Gastroesophageal sphincter (tissue), 3 donors: ENCODE measurements at regions not wholly inside any gene's neighbourhood (a gene's known extent, or its start where the extent isn't known, plus 50 kb on each side); places are given as distances from the start of the nearest gene placed in this dataset.

Source experiments
- EP300 ChIP-seq: sonication (generic); formaldehyde crosslinking; IDR thresholded peaks from one replicate; pipeline ENCODE4 v1.6.1; 2017; ENCODE audit warnings: antibody characterized with exemption, mild to moderate bottlenecking
- POLR2A ChIP-seq, 2 donors: fragments of 450-650 bp; IDR thresholded peaks; one replicate each; pipeline ENCODE4 v1.6.1; 2017; ENCODE audit warnings: antibody characterized with exemption in 2 of 2, mild to moderate bottlenecking in 2 of 2, moderate library complexity in 1 of 2
- POLR2AphosphoS5 ChIP-seq: sonication (generic); formaldehyde crosslinking; IDR thresholded peaks from one replicate; pipeline ENCODE4 v1.6.1; 2017; ENCODE audit warnings: antibody characterized with exemption
- TF ChIP-seq, protein P1 (sequence below), 4 experiments: fragments of 200-600 bp in 2 of 4; fragments of 450-650 bp in 2 of 4; sonication (generic) in 1 of 4; IDR thresholded peaks; one replicate each; pipeline ENCODE4 v1.5.1; 2017 to 2019; ENCODE audit warnings: antibody characterized with exemption in 4 of 4, mild to moderate bottlenecking in 2 of 4, moderate library complexity in 2 of 4

DNA sequence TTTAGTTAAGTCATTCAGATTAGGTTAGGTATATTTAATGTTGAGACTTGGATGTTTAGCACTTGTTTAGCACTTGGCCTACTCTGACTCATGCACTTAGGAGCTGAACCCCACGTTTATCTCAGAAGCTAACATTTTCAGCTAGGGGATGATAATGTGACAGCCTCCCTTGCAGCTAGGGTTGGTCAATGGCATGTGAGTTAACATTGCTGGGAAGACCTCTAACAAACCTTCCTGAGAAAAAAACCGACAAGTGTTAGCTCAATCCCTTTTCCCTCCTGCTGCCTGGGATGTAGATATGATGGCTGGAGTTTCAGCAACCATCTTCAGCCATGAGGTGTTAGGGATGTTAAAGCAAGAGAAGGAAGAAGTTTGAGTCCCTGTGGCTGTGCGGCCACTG, 185.0 kb upstream of the FOXF1 start:
- TF ChIP-seq POLR2AphosphoS5: no peak
- TF ChIP-seq POLR2A (IDR thresholded peaks at IDR 0.05): no peak
- TF ChIP-seq, protein P1, sequence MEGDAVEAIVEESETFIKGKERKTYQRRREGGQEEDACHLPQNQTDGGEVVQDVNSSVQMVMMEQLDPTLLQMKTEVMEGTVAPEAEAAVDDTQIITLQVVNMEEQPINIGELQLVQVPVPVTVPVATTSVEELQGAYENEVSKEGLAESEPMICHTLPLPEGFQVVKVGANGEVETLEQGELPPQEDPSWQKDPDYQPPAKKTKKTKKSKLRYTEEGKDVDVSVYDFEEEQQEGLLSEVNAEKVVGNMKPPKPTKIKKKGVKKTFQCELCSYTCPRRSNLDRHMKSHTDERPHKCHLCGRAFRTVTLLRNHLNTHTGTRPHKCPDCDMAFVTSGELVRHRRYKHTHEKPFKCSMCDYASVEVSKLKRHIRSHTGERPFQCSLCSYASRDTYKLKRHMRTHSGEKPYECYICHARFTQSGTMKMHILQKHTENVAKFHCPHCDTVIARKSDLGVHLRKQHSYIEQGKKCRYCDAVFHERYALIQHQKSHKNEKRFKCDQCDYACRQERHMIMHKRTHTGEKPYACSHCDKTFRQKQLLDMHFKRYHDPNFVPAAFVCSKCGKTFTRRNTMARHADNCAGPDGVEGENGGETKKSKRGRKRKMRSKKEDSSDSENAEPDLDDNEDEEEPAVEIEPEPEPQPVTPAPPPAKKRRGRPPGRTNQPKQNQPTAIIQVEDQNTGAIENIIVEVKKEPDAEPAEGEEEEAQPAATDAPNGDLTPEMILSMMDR (IDR thresholded peaks at IDR 0.05): no peak
- TF ChIP-seq EP300: no peak
